ENCODE measurements at regions not wholly inside any gene's neighbourhood (a gene's known extent, or its start where the extent isn't known, plus 50 kb on each side); places are given as distances from the start of the nearest gene placed in this dataset.

DNA sequence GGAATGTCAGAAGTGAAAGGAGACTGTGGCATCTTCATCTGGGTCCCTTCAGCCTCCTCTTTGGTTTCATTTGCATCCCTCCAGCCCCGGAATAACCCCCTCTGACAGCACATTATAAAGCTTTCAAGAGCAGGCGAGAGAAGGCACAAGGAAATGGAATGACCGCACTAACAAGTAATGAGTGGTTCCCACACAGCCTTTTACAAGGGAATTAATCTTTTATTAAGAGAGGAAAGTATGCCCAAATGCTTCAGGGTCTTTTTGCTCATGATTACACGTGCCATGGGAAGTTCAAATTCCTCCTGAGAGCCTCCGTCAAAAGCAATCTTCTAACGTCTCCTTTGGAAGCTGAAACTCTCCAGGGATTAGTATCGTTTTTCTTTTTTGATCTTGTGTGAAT lies 347.0 kb downstream of the BTBD3 start:
- TF ChIP-seq CTCF (IDR thresholded peaks at IDR 0.05) (no peak), POLR2A (IDR thresholded peaks at IDR 0.05) (no peak)

All from body of pancreas (tissue), 4 donors.